HFF-Myc (cell line): ENCODE measurements at regions not wholly inside any gene's neighbourhood (a gene's known extent, or its start where the extent isn't known, plus 50 kb on each side); places are given as distances from the start of the nearest gene placed in this dataset.

Experiments
- DNase-seq: peaks from one replicate; pipeline ENCODE4 v3.0.0-alpha.2; 2011; ENCODE audit warnings: low read depth; ENCODE audit errors: extremely low read depth
- H3K4me3 ChIP-seq: replicated peaks from 2 replicates; pipeline ENCODE4 v1.5.1; 2011; ENCODE audit warnings: low read depth, mild to moderate bottlenecking, control low read depth, low read length
- TF ChIP-seq, protein P1 (sequence below): IDR thresholded peaks from 2 replicates; pipeline ENCODE4 v1.5.1; 2012; ENCODE audit warnings: mild to moderate bottlenecking, low read depth, low read length, control low read depth; ENCODE audit errors: missing control alignments

DNA sequence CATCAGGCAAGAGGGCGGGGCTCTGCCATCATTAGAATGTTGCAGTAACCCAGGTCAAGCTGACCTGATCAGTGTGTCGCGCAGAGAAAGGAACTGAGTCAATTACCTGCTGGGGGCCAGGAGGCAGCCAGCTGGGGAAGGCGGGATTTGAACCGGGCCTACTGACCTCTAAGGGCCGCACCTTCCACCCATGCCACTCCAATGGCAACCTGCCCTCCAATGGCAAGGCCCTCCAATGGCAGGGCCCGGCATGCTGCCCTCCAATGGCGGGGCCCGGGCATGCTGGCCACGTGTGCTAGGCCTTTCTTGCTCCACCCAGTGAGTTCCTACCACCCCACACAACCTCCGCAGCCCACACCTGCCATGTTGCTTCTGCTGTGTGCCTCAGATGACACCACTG is 407.6 kb downstream of the CTTN start:
- H3K4me3 ChIP-seq, result no peak overlapping the region
- TF ChIP-seq, protein P1, sequence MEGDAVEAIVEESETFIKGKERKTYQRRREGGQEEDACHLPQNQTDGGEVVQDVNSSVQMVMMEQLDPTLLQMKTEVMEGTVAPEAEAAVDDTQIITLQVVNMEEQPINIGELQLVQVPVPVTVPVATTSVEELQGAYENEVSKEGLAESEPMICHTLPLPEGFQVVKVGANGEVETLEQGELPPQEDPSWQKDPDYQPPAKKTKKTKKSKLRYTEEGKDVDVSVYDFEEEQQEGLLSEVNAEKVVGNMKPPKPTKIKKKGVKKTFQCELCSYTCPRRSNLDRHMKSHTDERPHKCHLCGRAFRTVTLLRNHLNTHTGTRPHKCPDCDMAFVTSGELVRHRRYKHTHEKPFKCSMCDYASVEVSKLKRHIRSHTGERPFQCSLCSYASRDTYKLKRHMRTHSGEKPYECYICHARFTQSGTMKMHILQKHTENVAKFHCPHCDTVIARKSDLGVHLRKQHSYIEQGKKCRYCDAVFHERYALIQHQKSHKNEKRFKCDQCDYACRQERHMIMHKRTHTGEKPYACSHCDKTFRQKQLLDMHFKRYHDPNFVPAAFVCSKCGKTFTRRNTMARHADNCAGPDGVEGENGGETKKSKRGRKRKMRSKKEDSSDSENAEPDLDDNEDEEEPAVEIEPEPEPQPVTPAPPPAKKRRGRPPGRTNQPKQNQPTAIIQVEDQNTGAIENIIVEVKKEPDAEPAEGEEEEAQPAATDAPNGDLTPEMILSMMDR, result no peak
- no peak for DNase-seq

DNA sequence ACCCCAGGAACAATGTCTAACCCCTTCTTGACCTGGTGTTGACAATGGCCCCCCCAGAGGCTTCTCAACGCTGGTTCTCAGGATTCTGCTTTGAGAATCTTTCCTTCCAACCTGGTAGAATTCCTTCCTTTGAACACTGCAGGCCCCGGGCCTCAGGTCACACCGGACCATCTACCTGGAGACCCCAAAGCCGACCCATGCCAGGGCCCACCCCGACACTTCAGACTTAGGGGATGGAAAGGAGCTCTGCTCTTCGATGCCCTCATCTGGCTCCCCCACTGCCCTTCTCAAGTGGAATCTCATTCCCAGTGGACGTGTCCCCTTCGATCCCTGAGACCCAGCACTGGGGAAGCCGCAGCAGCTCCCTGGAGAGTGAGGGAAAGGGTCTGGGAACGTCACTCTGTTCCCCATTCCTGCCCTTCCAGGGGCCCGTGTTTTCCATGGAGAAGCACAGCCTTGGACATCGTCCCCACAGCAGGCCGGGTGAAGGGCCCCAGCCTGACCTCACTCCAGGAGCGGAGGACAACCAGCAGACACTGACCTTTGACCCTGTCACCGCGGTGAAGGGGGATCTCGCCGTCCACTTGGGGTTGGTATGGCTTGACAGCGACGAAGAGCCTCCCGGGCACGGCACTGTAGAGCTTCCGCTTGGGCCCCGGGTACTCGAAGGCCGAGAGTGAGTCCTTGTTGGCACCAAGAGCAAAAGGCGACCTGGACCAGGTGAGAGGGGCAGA is 408.3 kb downstream of the CTTN start:
- no peak overlapping the region for H3K4me3 ChIP-seq
- TF ChIP-seq, protein P1, result no peak
- no peak for DNase-seq

DNA sequence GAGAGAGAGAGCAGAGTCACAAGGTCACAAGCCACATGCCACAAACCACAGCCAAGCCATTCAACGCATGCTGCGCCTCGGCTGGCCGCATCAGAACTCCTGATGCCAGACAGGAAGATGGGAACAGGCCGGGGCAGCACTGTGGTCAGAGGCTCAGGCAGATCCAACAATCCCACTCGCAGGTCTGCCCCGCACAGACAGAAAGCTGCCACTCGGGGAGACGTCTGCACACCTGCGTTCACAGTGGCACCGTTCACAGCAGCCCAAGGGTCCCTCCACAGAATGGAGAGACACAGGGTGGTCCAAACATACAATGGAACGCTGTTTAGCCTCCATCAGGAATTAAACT is 408.8 kb downstream of the CTTN start:
- no peak overlapping the region for H3K4me3 ChIP-seq
- TF ChIP-seq, protein P1, result no peak
- no peak for DNase-seq

DNA sequence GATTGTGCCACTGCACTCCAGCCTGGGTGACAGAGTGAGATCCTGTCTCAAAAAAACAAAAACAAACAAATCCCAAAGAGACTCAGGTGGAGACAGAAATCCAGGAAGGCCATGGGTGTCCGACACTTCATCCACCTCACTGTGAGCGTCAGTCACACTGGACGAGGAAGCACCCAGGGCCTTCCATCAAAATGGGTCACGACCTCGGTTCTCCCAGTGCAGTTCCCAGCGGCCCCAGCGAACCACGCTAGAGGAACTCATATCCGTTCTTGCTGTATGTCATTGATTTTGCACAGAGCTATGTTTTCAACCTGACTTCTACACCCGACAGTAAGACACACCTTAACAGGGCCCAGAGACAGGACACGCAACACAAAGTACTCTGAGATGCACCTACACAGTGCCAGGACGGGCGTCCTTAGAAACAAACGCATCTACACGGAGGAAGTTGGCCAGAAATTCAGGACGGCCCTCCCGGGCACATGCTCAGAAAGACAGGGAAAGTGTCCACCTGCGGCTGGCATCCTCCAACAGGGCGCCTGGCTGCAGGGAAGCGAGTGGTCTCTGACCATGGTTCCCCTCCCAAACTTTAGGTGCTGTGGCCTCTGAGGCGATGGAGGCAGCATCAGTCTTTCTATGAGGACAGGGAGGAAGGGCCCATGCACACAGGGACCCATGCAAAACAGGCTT is 410.5 kb downstream of the CTTN start:
- DNase-seq, result no peak
- TF ChIP-seq, protein P1, result no peak
- H3K4me3 ChIP-seq, result no peak overlapping the region

DNA sequence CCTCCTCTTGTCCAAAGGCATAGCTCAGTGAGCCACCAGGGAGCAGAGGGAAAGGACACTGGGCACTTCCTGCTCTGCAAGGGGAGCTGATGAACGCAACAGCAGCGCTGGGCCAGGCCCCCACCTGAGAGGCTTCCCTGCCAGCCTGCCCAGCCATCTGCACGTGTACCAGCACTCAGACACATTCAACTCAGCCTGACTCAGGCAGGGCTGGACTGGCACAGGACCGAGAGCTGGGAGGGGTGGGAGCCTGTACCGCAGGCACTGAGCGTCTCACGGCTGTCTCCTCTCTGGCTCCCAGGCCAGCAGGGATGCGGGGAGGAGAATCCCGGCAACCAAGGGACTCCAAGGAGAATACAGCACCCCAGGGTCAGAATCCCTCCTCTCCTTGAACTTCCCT is 411.8 kb downstream of the CTTN start:
- no peak for DNase-seq

DNA sequence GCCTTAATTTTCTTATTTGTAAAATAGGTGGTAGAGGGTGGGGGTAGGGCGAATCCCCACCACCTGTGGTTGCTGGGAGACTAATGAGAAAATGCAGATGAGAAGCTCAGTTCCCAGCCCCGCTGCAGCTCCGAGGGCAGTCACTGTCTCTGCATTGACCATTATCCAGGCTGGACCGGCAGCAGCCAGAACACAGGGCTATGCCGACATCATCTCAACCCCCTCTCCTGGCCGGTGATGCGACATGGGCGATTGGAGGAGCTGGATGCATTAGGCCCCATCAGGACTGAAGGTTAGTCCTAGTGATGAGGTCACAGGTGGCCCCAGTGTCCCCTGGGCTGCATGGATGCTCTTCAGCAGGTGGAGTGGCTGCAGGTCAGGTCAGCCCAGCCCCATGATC is 412.4 kb downstream of the CTTN start:
- no peak for DNase-seq
- TF ChIP-seq, protein P1, result no peak
- H3K4me3 ChIP-seq, result no peak overlapping the region

More for the DNA sequence above, 411.8 kb downstream of the CTTN start:
- TF ChIP-seq, protein P1, result no peak
- H3K4me3 ChIP-seq, result no peak overlapping the region

DNA sequence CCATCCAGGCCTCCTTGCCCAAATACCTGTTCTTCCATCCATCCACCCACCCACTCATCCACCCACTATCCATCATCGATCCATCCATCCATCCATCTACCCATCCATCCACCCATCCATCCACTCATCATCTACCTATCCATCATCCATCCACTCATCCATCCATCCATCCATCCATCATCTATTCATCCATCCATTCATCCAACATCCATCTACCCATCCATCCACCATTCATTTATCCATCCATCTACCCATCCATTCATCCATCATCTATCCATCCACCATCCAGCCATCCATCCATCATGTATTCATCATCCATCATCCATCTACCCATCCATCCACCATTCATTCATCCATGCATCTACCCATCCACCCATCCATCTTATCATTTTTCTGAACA is 413.2 kb downstream of the CTTN start:
- TF ChIP-seq, protein P1, result no peak
- DNase-seq, result no peak
- no peak overlapping the region for H3K4me3 ChIP-seq
